H9 (cell line): ENCODE measurements at regions not wholly inside any gene's neighbourhood (a gene's known extent, or its start where the extent isn't known, plus 50 kb on each side); places are given as distances from the start of the nearest gene placed in this dataset.

Experiments used
- DNase-seq: peaks from one replicate; pipeline ENCODE4 v3.0.0-alpha.2; 2017
- H2AFZ ChIP-seq: one replicate; pipeline ENCODE4 v1.6.1; 2013; ENCODE audit warnings: mild to moderate bottlenecking, low read length, control low read depth, moderate library complexity
- H2AK5ac ChIP-seq: 2 replicates; pipeline ENCODE4 v1.6.1; 2013; ENCODE audit warnings: low read length, control low read depth, mixed read lengths; ENCODE audit not compliant: insufficient read length
- H2BK120ac ChIP-seq: one replicate; pipeline ENCODE4 v1.6.1; 2013; ENCODE audit warnings: low read depth, mild to moderate bottlenecking, low read length, control low read depth, inconsistent platforms; ENCODE audit not compliant: poor library complexity, severe bottlenecking
- H2BK12ac ChIP-seq: 2 replicates; pipeline ENCODE4 v1.6.1; 2013; ENCODE audit warnings: low read length, control low read depth, mixed read lengths, low read depth; ENCODE audit not compliant: insufficient read length
- H2BK15ac ChIP-seq: 2 replicates; pipeline ENCODE4 v1.6.1; 2013; ENCODE audit warnings: low read depth, low read length, control low read depth
- H2BK20ac ChIP-seq: one replicate; pipeline ENCODE4 v1.6.1; 2013; ENCODE audit warnings: low read depth, mild to moderate bottlenecking, low read length, control low read depth, inconsistent platforms; ENCODE audit not compliant: poor library complexity, severe bottlenecking
- H2BK5ac ChIP-seq: 2 replicates; pipeline ENCODE4 v1.6.1; 2013; ENCODE audit warnings: low read length, control low read depth, mixed read lengths; ENCODE audit not compliant: insufficient read length
- H3K14ac ChIP-seq: 2 replicates; pipeline ENCODE4 v1.6.1; 2013; ENCODE audit warnings: low read length, control low read depth; ENCODE audit not compliant: insufficient read depth
- H3K18ac ChIP-seq: 2 replicates; pipeline ENCODE4 v1.6.1; 2013; ENCODE audit warnings: low read depth, mild to moderate bottlenecking, mixed read lengths, low read length, control low read depth; ENCODE audit not compliant: insufficient read length
- H3K23ac ChIP-seq: 2 replicates; pipeline ENCODE4 v1.6.1; 2013; ENCODE audit warnings: low read length, control low read depth, mixed read lengths, low read depth; ENCODE audit not compliant: insufficient read length
- H3K23me2 ChIP-seq: 2 replicates; pipeline ENCODE4 v1.6.1; 2013; ENCODE audit warnings: low read depth, mild to moderate bottlenecking, mixed read lengths, low read length, control low read depth; ENCODE audit not compliant: insufficient read length, poor library complexity, severe bottlenecking
- H3K27ac ChIP-seq: 2 replicates; pipeline ENCODE4 v1.5.1; 2013; ENCODE audit warnings: low read length, control low read depth, mixed read lengths, low read depth; ENCODE audit not compliant: insufficient read length
- H3K27me3 ChIP-seq: 2 replicates; pipeline ENCODE4 v1.6.1; 2013; ENCODE audit warnings: low read length, control low read depth, inconsistent platforms; ENCODE audit not compliant: insufficient read depth
- H3K4ac ChIP-seq: 2 replicates; pipeline ENCODE4 v1.6.1; 2013; ENCODE audit warnings: low read depth, mild to moderate bottlenecking, control low read depth, inconsistent platforms, low read length, moderate library complexity
- H3K4me1 ChIP-seq: 2 replicates; pipeline ENCODE4 v1.6.1; 2013; ENCODE audit warnings: low read length, control low read depth, inconsistent platforms; ENCODE audit not compliant: insufficient read depth
- H3K4me2 ChIP-seq: 2 replicates; pipeline ENCODE4 v1.6.1; 2013; ENCODE audit warnings: low read length, control low read depth, mixed read lengths; ENCODE audit not compliant: insufficient read length, insufficient read depth
- H3K56ac ChIP-seq: 2 replicates; pipeline ENCODE4 v1.6.1; 2013; ENCODE audit warnings: low read depth, mild to moderate bottlenecking, mixed read lengths, low read length, control low read depth; ENCODE audit not compliant: insufficient read length
- H3K79me1 ChIP-seq: 2 replicates; pipeline ENCODE4 v1.6.1; 2013; ENCODE audit warnings: low read depth, mild to moderate bottlenecking, moderate library complexity, low read length, control low read depth, inconsistent platforms; ENCODE audit not compliant: insufficient read depth, poor library complexity, severe bottlenecking
- H3K79me2 ChIP-seq: 2 replicates; pipeline ENCODE4 v1.6.1; 2013; ENCODE audit warnings: low read length, control low read depth, inconsistent platforms; ENCODE audit not compliant: insufficient read depth
- H3K9ac ChIP-seq: 2 replicates; pipeline ENCODE4 v1.6.1; 2013; ENCODE audit warnings: low read length, control low read depth, mixed read lengths; ENCODE audit not compliant: insufficient read length; ENCODE audit errors: extremely low read depth
- H3K9me3 ChIP-seq: one replicate; pipeline ENCODE4 v1.6.1; 2013; ENCODE audit warnings: low read depth, low read length, inconsistent platforms; ENCODE audit not compliant: control insufficient read depth
- H3T11ph ChIP-seq: one replicate; pipeline ENCODE4 v1.6.1; 2013; ENCODE audit warnings: mild to moderate bottlenecking, low read length, control low read depth, inconsistent platforms
- H4K20me1 ChIP-seq: one replicate; pipeline ENCODE4 v1.6.1; 2013; ENCODE audit not compliant: control insufficient read depth, insufficient read length, insufficient read depth
- H4K5ac ChIP-seq: 2 replicates; pipeline ENCODE4 v1.6.1; 2013; ENCODE audit warnings: low read depth, mild to moderate bottlenecking, mixed read lengths, low read length, control low read depth; ENCODE audit not compliant: insufficient read length
- H4K8ac ChIP-seq: replicated peaks from 2 replicates; pipeline ENCODE4 v1.6.1; 2013; ENCODE audit warnings: low read length, control low read depth, mixed read lengths, low read depth; ENCODE audit not compliant: insufficient read length
- H4K91ac ChIP-seq: 2 replicates; pipeline ENCODE4 v1.6.1; 2013; ENCODE audit warnings: low read depth, mild to moderate bottlenecking, moderate library complexity, mixed read lengths, low read length, control low read depth; ENCODE audit not compliant: insufficient read length
- H3K27ac Mint-ChIP-seq, 3 experiments: 2 replicates in 2 of 3; 3 replicates in 1 of 3; pipeline ENCODE4 v1.8.0; 2020 to 2021; ENCODE audit warnings: mixed read lengths in 3 of 3, mild to moderate bottlenecking in 1 of 3, moderate library complexity in 1 of 3
- H3K27me3 Mint-ChIP-seq: 2 replicates; pipeline ENCODE4 v1.8.0; 2021; ENCODE audit warnings: low read depth, mild to moderate bottlenecking, moderate library complexity, mixed read lengths
- H3K36me3 Mint-ChIP-seq, 3 experiments: 2 replicates in 2 of 3; 3 replicates in 1 of 3; pipeline ENCODE4 v1.8.0; 2020 to 2021; ENCODE audit warnings: low read depth in 3 of 3, mixed read lengths in 3 of 3; ENCODE audit not compliant: insufficient read depth in 1 of 3
- H3K4me1 Mint-ChIP-seq, 2 experiments: 2 replicates each; pipeline ENCODE4 v1.8.0; 2020; ENCODE audit warnings: mixed read lengths in 2 of 2
- H3K4me3 Mint-ChIP-seq, 2 experiments: 2 replicates in 1 of 2; 3 replicates in 1 of 2; pipeline ENCODE4 v1.8.0; 2020 to 2021; ENCODE audit warnings: mild to moderate bottlenecking in 2 of 2, mixed read lengths in 2 of 2, moderate library complexity in 1 of 2
- H3K9me3 Mint-ChIP-seq, 2 experiments: 2 replicates in 1 of 2; 3 replicates in 1 of 2; pipeline ENCODE4 v1.8.0; 2020; ENCODE audit warnings: mild to moderate bottlenecking in 2 of 2, mixed read lengths in 2 of 2, moderate library complexity in 1 of 2
- WGBS: extraction: QIAGEN DNeasy Blood & Tissue Kit; methylation state at CpG from one replicate; pipeline ENCODE4 v1.1.7; 2013; ENCODE audit warnings: missing lambda C conversion rate, low lambda C conversion rate, mixed read lengths; ENCODE audit not compliant: insufficient read length; ENCODE audit errors: extremely low coverage; 5-methylcytosine and 5-hydroxymethylcytosine counted together
- TF ChIP-seq, protein P1 (sequence below): fragments of 200-600 bp; sonication (generic); conservative IDR thresholded peaks from 3 replicates; pipeline ENCODE4 v1.8.0; 2021; ENCODE audit warnings: antibody characterized with exemption, mild to moderate bottlenecking

DNA sequence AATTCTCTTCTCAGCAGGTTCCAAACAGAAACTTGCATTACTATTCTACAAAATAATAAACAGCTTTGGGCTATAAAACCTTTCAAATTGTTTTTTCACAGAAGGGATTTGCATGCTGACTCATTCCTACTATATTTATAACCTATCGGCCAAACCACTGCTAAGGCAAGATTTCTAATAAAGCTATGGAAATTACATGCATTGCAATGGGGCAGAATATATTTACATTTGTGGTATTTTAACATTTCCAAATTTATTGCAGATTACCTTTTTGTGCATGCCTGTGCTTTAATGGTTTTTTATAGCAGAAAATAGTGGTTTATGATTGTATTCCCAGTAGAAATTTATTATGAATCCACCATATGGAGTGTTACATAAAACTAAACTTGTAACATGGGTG, 69.0 kb upstream of the NPVF start:
- H4K5ac ChIP-seq, result no peak overlapping the region
- H3K4me2 ChIP-seq, result no peak overlapping the region
- H3K18ac ChIP-seq, result no peak overlapping the region
- no peak overlapping the region for H2BK15ac ChIP-seq
- H3K27me3 ChIP-seq, result no peaks in the 10 kb centered on the region
- Mint-ChIP-seq H3K4me3 (no peak overlapping the region), H3K9me3 (no peaks in the 10 kb centered on the region), H3K27ac (no peak overlapping the region), H3K36me3 (no peaks in the 10 kb centered on the region), H3K4me1 (peaks cover 12 to 13% of the 10 kb centered on the region in 2 experiments), H3K27me3 (no peaks in the 10 kb centered on the region)
- no peak overlapping the region for H3K4ac ChIP-seq
- H3K56ac ChIP-seq, result no peak overlapping the region
- no peak overlapping the region for H2AFZ ChIP-seq
- no CpG with 5 or more reads among the region's 1 CpG for whole genome bisulfite sequencing
- no peak overlapping the region for H4K8ac ChIP-seq
- DNase-seq, result no peak
- no peak overlapping the region for H3K27ac ChIP-seq
- no peaks in the 10 kb centered on the region for H4K20me1 ChIP-seq
- no peak overlapping the region for H3T11ph ChIP-seq
- H3K23me2 ChIP-seq, result no peaks in the 10 kb centered on the region
- H3K9ac ChIP-seq, result no peak overlapping the region
- no peak overlapping the region for H2BK120ac ChIP-seq
- H3K9me3 ChIP-seq, result no peaks in the 10 kb centered on the region
- no peak overlapping the region for H2BK12ac ChIP-seq
- H3K79me2 ChIP-seq, result no peaks in the 10 kb centered on the region
- TF ChIP-seq, protein P1, sequence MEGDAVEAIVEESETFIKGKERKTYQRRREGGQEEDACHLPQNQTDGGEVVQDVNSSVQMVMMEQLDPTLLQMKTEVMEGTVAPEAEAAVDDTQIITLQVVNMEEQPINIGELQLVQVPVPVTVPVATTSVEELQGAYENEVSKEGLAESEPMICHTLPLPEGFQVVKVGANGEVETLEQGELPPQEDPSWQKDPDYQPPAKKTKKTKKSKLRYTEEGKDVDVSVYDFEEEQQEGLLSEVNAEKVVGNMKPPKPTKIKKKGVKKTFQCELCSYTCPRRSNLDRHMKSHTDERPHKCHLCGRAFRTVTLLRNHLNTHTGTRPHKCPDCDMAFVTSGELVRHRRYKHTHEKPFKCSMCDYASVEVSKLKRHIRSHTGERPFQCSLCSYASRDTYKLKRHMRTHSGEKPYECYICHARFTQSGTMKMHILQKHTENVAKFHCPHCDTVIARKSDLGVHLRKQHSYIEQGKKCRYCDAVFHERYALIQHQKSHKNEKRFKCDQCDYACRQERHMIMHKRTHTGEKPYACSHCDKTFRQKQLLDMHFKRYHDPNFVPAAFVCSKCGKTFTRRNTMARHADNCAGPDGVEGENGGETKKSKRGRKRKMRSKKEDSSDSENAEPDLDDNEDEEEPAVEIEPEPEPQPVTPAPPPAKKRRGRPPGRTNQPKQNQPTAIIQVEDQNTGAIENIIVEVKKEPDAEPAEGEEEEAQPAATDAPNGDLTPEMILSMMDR, result no peak
- no peak overlapping the region for H3K14ac ChIP-seq
- H3K4me1 ChIP-seq, result peaks cover 11% of the 10 kb centered on the region; the same call in 1 of the 2 replicates
- H2BK20ac ChIP-seq, result no peak overlapping the region
- H2BK5ac ChIP-seq, result no peak overlapping the region
- H4K91ac ChIP-seq, result no peak overlapping the region
- H2AK5ac ChIP-seq, result no peak overlapping the region
- no peak overlapping the region for H3K23ac ChIP-seq
- H3K79me1 ChIP-seq, result no peaks in the 10 kb centered on the region
